HG03354 (cell line): ENCODE measurements at regions not wholly inside any gene's neighbourhood (a gene's known extent, or its start where the extent isn't known, plus 50 kb on each side); places are given as distances from the start of the nearest gene placed in this dataset.

Experiments used
- ATAC-seq: cut with Tn5 transposase; IDR thresholded peaks from one replicate; pipeline ENCODE4 v1.9.1; 2021; ENCODE audit warnings: mild to moderate bottlenecking; ENCODE audit not compliant: unreplicated experiment, poor library complexity, severe bottlenecking

GRCh38 chr4:112840619-112841018 lies 203.7 kb downstream of the LARP7 start:
- ATAC-seq: no peak

GRCh38 chr4:112842513-112842912 lies 205.6 kb downstream of the LARP7 start:
- ATAC-seq: no peak

GRCh38 chr4:112845386-112845785 lies 204.1 kb upstream of the ANK2 start:
- no peak for ATAC-seq

GRCh38 chr4:112847045-112847444 lies 202.4 kb upstream of the ANK2 start:
- ATAC-seq: no peak

DNA sequence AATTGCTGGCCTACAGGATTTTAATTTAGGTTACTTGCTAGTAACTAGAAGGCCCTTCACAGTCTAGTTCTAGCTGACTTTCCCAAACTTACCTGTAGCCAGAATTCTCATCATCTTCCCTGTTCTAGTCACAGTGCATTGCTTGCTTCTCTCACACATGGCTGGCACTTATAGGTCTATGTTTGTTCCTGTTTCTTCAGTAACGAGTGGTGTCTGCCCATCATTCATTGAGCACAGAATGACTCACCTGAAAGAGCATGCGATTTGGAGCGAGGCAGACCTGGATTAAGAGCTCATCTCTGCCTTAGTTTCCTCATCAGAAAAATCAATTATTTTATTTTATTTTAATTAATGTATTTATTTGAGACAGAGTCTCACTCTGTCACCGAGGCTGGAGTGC lies 201.7 kb upstream of the ANK2 start:
- no peak for ATAC-seq

DNA sequence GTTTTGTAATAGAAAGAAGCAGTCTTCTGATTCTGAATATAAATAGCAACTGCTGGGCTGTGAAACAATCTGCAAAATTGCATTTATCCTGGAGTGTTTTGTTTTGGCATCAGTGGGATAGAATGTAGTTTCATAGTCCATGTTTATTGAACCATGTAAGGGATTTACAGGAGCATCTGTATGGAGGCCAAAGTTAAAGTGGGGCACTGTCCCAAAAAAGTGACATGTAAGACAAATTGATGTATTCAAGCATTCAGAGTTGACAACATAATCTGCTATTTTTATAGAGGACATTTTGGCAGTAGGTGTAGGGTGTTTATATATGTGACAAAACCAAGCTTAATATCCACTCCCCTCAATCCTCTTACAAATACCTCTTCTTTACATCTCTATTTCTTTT lies 200.5 kb upstream of the ANK2 start:
- ATAC-seq: no peak

DNA sequence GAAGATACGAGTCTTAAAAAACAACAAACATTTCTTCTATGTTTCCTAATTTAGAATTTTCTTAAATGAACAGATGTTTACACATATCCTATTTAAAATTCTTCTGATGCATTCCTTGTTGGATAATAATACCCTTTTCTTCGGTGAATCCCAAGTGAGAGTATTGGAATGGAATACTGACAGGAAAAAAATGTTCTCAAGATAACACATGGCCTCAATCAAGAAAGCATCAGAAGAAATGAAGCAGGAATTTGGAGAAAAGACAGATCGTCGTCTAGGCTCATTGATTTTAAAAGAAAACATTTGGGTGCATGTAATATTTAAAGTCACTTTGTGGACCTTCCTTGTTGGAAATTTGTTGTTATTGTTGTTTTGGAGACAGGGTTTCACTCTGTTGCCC lies 196.9 kb upstream of the ANK2 start:
- ATAC-seq: no peak

- no peak for ATAC-seq
These were observed 195.7 kb upstream of the ANK2 start for GRCh38 chr4:112853662-112854256.

DNA sequence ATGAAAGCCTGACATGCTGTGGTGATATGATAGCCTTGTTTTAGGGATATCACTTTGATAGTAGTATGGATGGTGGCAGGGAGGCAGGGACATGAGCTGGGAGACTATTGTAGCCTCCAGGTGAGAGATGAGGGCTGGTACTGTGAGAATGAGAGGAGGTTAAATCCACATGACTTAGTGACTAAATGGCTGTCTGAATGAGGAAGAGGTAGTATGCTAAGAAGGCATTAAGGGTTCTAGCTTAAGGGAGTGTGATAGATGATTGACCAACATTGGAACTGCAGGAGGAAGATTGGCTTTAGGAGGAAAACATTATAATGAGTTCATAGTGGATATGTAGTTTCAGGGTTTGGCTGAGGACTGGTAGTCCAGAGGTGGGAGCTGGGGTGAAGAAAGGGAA lies 195.0 kb upstream of the ANK2 start:
- ATAC-seq: no peak

GRCh38 chr4:112855058-112855457 lies 194.4 kb upstream of the ANK2 start:
- ATAC-seq: no peak

DNA sequence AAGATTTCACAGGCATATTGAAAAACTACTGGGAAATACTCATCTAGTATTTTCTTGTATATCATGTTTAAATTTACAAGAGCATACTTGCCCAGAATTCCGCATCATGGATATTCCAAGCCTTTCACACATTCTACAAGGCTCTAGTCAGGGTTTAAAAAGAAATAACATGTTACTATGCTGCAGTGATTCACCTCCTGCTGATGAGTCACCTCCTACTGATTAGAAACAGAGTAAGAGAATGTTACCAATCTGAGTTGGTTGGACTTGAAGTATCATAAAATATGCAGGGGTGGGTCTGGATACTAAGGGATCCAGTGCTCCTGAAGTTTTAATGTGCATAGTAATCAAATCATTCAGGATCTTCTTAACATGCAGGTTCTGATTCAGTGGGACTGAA lies 192.0 kb upstream of the ANK2 start:
- no peak for ATAC-seq

DNA sequence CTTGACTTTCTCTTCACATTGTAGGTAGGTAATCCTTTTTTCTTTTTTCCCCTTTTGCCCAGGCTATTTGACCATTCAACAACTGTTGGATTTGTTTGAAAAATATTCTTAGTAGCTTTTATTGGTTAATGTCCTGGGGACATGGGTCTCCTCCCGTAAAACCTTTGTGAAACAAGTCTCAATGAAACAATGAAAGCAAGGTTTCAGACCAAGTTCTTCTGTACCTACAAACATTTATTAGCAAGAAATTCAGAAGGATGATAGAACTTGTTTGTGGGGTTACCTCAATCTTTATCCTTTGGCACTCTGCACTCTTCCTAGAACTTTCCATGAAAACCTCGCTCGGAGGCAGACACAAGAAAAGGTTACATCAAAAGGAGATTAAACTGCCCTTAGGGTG lies 190.7 kb upstream of the ANK2 start:
- no peak for ATAC-seq

DNA sequence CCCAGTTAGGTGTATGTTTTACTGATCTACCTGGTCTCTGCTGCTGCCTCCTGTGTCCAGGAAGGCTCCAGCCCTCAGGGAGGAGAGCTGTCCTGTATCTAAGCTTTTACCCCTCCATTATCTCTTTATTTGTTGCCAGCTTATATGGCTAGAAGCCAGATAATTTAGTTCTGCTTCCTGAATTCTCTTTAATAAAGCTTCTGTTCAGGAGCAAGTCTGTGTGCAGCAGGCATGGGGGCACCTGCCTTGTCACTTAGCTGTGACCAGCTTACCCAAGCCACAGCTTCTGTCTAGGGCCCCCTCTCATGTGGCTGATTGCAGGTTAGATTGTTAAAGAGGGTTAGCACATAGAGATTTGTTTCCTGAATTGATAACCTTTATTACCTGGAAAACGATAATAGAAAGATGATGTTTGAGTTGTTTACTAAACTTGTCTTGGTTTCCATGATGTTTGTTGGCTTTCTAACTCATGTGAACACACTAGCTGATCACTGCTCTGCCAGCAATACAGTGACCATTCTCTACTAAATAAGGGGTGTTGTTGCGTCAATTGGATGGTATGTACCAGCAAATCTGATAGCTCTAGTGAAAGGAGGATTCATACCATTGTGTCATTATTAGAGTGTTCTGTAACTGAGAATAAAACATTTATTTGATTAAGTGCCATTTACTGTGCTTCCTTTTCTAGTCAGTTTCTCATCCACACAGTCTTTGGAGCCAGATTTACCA lies 189.8 kb upstream of the ANK2 start:
- ATAC-seq: no peak

GRCh38 chr4:112860830-112861690 lies 188.4 kb upstream of the ANK2 start:
- ATAC-seq: no peak

GRCh38 chr4:112861691-112862674 lies 187.5 kb upstream of the ANK2 start:
- ATAC-seq: no peak

DNA sequence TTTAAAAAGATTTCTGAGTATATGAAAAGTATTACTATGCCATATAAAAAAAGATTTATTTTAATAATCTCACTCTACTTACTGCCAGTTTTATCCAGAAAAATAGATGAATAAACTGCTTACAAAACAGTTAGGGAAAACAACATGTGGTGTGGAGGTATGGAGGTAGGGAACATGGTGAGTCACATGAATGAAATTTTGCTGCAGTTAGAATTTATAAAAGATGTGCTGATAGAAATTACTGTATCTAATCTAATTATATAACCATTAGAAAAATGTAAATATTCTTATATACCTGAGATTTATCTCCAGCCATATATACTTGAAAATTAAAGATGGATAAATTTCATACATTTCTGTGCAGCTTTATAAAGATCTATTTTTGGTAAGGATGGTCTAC lies 184.0 kb upstream of the ANK2 start:
- ATAC-seq: no peak

GRCh38 chr4:112876316-112876715 lies 173.1 kb upstream of the ANK2 start:
- ATAC-seq: no peak

GRCh38 chr4:112881842-112882241 lies 167.6 kb upstream of the ANK2 start:
- ATAC-seq: no peak

DNA sequence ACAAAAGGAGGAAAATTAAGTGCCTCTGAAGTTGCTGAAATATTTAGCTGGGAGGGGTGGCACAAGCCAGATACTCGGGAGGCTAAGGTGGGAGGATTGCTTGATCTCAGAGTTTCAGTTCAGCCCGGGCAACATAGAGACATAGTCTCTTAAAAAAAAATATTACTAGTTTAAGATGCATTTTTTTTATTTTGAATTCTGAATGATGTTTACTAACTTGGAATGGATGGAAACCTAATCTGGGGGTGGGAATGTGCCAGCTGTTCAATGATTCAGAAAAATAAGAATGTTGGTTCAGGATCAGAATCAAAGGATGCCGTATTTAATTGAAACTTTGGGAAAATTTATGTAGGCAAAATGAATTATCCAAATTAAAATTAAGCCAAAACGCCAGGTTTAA lies 167.2 kb upstream of the ANK2 start:
- ATAC-seq: no peak

DNA sequence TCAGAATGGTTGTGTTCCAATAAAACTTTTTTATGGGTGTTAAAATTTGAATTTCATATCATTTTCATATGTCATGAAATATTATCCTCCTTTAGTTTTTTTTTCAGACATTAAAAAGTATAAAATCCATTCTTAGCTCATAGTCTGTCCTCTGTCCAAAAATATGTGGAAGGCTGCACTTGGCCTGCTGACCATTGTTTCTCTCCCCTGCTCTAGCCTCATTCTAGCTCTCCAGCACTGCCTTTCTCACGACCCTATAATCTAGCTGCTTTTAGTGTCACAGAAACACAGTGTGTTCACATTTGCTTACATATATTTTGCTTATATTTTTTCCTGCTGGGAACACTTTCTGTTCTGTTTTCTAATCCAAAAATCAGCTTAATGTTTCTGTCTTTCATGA lies 165.0 kb upstream of the ANK2 start:
- ATAC-seq: no peak
